UCSD-AML1 (cell line): ENCODE measurements at regions not wholly inside any gene's neighbourhood (a gene's known extent, or its start where the extent isn't known, plus 50 kb on each side); places are given as distances from the start of the nearest gene placed in this dataset.
"Not testable (repeated sequence)": the region's sequence is repeated elsewhere in the genome, so short reads cannot be mapped to it uniquely, and the experiment has no call there.

ENCODE experiments used
- DNase-seq: peaks from one replicate; lab custom pipeline; 2025; ENCODE audit not compliant: unreplicated experiment; lab: John Stamatoyannopoulos, UW

DNA sequence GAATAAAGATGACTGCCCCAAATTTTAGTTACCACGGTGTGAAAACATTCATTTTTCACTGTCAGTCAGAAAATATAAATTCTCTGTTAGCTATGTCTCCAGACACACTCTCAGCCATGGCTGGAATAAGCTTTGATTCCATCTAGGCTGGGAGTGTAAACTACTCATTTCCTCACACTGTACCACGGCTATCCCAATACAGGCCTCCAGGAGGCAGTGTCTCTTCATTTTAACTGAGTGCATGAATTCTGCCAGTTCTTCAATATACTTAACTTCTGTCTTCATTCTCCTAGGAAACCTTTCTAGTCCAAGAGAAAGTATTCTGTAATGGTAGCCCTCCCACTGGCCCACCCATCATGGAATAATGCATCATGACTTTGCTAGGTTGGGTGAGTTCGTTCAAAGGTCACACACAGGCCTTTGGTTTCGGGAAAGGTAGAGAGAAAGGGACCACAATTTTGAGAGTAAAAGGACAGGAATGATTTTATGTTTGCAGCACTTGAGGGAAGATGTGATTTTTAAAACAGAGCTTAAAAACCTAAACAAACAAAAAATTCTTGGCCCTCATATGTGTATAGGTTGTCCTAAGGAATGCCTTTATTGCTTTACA lies 381.1 kb downstream of the SEC23A start:
- peak; percentile 64 for DNase-seq

DNA sequence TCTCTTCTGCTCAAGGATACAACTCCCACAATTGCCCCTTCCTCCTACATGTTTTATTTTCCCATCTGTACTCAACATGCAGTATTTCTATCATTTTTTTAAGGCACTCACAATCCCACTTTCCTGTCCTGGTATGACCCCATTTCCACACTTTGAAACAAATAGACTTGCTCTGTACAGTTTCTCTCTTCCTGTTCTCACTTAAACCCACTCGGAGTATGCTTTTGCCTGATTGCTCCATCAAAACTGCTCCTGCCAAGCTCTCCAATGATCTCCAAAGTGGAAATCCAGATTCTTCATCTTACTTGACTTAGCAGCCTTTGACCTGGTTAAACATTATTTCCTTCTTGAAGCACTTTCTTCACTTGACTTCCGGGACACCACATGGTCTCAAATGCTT lies 384.5 kb downstream of the SEC23A start:
- DNase-seq: no peak

DNA sequence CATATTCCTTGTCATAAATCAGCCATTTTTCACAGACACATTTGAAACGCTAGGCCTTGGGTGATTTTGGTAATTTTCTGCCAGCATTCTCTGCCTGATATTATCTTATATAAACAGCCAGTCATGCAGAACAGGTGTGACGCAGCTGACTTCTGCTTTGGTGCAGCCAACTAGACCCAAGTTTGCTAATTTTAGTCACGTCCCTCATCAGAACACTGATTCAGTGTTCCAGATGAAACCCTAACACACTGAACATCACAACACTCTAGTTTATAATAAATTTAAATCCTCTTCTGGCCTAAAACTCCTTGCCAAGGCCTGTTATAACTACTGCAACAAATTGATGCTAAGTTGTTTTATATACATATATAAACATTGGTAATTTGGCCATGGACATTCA lies 386.1 kb downstream of the SEC23A start:
- DNase-seq: no peak

DNA sequence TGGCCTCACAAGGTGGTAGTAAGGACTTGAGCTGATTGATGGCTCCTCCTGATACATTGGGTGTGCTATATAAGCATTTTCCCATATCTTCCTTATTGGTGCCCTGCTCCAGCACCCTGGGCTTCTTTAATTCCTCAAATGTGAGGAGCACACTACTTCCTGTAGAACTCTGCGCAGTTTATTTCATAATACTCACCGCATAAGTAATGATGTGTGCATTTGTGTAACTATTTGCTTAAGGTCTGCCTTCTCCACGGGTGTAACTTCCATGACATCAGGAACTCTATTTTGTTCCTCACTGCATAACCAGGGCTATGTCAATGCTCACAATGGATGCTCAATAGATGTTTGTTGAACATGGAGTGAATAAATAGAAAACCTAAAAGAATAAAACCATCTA lies 392.2 kb downstream of the SEC23A start:
- DNase-seq: no peak

DNA sequence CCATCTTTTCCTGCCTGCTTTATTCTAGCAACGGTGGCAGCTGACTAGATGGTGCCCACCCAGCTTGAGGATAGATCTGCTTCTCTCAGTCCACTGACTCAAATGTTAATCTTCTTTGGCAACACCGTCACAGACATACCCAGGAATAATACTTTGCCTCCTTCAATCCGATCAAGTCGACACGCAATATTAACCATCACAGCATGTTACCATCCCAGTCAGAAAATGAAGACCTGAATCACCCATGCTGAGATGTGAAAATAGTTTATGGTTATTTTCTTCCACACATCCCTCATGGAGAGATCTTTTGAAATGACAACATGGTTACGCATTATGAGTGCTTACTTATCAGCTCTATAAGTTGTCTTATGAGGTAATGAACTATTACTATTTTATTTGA lies 392.8 kb downstream of the SEC23A start:
- no peak for DNase-seq

DNA sequence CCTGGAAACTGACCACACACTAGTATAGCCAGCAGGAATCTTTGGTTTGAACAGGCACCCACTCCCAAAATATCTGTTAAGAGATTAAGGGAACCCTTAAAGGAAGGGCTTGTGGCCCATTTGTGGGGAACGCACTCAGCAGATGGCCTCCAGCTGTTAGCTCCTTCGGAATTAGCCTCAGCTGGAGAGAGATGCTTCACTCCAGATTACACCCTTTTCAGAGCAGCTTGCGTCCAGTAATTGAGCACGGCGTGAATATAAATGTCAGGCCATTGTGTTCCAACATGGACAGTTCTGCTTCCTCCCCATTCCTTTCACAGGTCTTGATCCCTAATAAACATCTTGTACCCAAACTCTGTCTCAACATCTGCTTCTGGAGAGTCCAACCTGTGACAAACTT lies 397.8 kb downstream of the SEC23A start:
- no peak for DNase-seq

DNA sequence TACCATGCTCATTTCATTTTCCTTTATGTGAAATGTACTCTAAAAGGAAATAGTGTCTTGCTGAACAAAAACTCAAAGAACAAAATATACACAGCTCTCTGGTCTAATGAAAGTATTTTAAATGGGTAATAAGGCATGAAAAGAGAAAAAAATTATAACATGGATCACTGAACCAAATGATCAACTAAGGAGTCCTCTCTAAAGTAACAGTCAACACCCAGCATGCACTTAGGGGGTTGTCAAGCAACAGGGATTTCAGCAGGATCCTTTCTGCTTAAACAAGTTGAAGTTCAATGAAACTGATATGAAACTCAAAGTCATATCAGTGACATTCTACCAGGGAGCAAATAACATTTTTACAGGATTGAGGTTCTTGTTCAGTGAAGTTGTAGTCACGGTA lies 398.8 kb downstream of the SEC23A start:
- no peak for DNase-seq

DNA sequence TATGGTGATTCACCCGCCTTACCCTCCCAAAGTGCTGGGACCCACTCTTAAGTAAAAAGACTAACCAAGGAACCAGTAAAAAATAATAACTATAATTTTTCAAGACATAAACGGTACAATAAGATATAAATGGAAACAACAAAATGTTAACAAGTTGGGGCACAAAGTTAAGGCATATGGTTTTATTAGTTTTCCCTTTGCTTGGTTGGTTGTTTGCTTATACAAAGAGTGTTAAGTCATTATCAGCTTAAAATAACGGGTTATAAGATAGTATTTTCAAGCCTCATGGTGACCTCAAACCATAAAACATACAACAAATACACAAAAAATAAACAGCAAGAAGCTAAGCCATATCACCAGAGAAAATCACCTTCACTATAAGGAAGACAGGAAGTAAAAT lies 406.1 kb downstream of the SEC23A start:
- no peak for DNase-seq

DNA sequence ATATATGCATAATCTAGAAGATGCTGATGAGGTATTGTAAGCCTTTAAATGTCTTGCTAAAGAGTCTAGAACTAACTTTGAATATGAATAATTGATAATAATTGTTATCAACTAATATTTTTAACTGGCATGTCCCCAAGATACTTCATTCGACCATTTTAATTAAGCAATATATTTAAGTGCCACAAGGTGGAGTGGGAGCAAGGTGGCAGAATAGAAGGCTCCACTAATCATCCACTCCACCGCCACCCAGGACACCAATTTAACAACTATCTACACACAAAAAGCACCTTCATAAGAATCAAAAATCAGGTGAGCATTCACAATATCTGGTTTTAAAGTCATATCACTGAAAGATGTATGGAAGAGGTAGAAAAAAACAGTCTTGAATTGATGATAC lies 409.6 kb downstream of the SEC23A start:
- no peak for DNase-seq

DNA sequence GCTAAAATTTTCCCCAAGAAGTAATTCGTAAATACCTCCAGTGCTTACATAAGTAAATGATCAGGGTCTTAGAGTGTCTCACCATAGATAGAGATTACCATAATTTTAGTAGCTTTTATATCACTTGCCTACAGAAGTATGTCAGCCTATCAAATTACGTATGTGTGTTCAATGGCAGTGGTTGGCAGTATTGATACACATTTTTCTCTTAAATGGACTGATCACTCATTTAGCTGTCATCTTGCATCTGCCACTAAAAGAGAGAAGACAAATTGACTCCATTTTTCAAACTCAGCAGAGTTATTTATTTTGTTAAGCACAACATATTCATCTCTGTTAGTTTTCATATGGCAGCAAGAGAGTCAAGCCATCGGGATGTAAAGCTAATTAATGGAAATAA lies 413.1 kb upstream of the CLEC14A start:
- DNase-seq: no peak

DNA sequence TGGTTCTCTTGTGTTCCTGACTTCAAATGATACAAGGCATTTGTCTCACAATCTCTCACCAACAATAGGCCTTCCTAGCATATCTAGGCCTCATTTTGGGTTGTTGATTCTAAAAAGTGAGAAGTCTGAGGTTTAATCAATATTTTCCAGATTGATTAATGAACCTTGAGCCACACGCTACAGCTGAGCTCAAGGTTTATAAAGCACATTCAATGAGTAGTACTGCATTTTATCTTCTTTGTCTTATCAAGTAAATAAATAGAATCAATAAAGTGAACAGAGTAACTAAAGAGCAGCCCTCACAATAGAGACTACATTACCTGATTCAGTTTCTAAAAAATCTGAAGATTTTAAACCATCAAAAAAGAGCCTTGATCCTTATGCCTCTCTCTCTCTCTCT lies 407.5 kb upstream of the CLEC14A start:
- DNase-seq: no peak

DNA sequence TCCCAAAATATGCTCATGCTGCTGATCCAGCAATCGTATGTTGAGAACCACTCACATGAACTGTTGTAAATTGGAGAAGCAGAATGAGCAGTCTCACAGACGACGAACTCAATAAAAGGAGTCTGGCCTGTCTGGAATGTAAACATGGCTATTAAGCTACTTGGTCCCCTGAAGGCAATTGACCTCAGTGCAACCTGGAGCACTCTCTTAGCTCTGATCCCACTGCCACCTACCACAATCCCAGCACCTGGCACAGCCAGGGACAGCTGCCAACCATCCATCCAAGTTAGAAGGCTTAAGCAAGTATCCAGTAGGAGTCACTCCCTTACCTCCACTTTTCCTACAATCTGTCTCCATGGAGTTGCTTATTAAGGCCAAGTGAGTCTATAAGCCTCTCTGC lies 406.9 kb upstream of the CLEC14A start:
- DNase-seq: no peak

DNA sequence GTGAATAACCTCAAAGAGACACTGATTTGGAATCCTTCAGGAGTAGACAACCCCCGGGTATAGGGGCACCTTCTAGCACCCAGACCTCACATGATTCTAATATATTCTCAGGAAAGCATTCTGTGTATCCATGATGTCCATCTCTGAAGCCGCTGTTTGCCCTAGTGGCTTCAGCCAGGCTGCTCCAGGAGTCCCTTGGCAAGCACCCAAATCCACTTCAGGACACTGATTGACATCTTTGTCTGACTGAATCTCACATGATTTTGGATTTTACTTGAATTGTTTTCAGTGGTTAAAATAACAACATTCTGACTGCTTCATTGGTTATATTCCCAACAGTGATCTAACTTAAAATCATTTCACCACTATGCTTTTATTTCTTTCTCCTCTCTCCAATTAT lies 390.5 kb upstream of the CLEC14A start:
- DNase-seq: no peak

DNA sequence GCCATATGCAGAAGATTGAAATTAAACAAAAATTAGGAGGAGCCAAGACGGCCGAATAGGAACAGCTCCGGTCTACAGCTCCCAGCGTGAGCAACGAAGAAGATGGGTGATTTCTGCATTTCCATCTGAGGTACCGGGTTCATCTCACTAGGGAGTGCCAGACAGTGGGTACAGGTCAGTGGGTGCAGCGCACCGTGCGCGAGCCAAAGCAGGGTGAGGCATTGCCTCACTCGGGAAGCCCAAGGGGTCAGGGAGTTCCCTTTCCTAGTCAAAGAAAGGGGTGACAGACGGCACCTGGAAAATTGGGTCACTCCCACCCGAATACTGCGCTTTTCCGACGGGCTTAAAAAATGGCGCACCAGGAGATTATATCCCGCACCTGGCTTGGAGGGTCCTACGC lies 379.0 kb upstream of the CLEC14A start:
- not testable (repeated sequence) for DNase-seq

DNA sequence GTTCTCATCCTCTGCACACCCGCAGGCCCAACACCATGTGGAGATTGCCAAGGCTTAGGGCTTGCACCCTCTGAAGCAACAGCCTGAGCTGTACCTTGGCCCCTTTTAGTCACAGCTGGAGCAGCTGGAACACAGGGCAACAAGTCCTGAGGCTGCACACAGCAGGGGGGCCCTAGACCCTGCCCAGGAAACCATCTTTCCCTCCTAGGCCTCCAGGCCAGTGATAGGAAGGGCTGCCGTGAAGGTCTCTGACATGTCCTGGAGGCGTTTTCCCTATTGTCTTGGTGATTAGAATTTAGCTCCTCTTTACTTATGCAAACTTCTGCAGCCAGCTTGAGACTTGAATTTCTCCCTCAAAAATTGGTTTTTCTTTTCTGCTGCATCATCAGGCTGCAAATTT lies 373.5 kb upstream of the CLEC14A start:
- DNase-seq: no peak

DNA sequence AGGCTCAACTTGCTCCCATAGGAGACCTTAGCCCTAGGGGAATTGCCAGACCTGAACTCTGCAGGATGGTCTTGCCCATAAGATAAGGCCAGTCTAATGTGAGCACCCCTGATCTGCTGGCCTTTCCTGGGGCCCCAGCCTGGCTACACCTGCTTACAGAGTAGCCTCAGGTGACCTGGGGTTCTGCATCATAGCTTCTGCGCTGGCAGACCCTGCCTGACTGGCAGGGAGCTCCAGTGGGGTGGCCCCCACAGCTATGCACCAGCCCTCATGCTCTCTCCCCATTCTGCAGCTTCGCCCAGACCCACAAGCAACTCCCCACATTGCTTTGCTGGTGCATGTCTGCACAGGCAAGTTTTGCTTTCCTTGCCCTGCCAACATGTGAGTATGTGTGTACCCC lies 371.3 kb upstream of the CLEC14A start:
- no peak for DNase-seq

DNA sequence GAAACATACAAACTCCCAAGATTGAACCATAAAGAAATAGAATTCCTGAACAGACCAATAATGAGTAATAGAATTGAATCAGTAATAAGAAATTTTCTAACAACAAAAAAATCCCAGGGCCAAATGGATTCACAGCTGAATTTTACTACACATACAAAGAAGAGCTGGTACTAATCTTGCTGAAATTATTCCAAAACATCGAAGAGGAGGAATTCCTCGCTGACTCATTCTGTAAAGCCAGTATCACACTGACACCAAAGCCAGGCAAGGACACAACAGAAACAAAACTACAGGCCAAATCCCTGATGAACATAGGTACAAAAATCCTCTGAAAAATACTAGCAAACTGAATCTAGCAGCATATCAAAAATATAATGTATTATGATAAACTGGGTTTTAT lies 367.8 kb upstream of the CLEC14A start:
- no peak for DNase-seq

DNA sequence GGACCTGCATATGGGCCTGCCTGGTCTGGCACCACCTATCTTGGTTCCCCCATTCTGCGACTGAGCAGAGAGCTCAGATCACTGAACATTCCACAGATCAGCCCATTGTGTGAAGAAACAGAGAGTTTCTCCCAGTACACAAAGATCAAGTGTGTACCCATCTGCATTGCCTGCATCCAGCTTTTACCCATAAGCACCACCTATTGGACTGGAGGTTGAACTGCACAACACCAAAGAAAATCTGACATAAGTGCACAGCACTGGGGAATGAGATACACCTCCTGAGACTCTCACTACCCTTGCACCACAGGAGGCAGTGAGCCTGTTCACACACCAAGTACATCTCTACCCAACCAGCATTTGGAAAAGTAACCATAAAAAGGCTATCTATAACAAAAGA lies 362.6 kb upstream of the CLEC14A start:
- DNase-seq: no peak

DNA sequence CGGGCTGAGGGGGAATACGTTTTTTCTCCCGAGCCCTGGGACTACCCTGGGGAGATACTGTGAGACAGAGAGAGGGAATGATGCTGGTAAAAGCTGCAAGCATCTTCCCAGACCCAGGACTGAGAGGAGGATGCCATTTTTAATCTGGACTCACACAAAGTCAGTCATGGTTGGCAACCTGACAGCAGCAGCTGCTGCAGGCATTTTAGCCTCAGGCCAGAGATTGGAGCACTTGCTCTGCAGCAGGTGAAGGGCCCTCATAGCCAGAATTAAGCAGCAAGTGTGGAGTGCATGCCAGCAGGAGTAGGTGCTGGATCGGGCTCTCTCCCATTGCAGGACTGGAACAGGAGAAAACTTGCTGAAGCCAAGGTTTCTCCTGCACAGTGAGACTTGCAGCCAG lies 361.1 kb upstream of the CLEC14A start:
- no peak for DNase-seq

DNA sequence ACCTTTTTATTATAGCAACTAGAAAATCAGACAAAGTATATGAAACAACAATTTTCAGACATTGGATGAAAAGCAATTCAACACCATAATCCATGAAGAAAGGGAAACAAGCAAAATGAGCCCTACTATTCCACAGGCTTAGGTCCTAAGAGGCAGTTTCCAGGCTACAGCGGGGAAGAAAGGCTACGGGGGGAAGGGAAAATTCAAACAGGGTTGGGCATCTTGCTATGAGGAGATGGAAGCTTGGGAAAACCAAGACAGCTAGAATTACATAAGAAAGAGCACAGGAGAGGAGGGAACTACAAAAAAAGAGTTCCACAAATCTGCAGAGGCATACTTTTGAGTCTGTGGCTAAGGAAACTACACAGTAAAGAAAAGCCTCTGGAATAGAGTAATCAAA lies 356.0 kb upstream of the CLEC14A start:
- no peak for DNase-seq

DNA sequence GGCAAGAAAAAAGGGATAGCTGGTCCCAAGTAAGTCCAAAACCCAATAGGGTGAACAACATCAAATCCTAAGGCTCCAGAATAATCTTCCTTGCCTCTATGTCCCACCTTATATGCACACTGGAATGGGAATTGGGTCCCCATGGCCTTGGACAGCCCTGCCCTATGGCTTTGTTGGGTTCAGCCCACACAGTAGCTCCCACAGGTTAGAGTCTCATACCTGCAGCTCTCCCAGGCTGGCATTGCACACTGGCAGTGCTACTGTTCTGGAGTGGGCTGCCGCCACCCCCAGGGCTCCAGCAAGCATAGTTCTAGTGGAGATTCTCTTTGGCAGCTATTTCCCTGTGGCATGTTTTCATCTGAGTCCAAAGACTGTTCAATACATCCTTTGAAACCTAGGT lies 352.4 kb upstream of the CLEC14A start:
- DNase-seq: no peak

DNA sequence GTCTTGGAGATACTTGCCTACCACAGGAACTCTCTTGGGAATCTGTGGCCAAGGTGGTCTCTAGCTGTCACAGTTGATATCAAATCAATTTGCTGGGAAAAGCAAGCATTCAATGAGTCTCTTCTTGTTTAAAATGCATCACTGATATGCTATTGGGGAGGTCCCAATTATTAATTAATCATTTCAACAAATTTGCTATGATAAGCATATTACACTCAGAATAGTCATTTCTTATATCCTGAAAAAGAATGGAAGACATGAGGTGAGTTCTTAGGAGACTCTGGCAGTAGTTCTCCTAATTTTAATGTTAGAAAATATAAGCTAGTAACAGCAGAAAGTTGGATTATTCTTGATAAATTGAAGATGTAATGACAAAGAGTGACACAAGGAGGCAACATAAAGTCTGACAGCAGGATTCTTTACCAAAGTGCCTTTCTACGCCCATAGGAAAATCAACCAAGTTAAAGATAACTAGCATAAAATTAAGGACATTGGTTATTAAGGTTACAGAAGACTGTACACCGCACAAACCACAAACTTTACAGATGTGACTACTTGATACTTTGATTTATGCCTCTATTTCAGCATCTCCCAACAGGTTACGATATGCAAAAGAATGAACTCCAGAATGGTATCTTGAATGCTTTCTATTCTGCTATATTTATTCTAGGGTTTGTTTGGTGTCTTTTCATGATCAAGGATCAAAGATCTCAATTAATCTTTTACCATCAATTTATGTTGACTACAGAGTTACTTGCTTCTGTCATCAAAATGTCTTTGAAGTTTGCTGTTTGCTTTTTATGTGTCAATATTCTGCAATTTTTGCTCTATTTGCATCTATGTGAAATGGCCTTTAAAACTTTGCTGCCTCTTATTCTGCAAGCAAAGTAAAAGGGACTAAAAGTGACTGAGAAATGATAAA lies 349.6 kb upstream of the CLEC14A start:
- no peak for DNase-seq

DNA sequence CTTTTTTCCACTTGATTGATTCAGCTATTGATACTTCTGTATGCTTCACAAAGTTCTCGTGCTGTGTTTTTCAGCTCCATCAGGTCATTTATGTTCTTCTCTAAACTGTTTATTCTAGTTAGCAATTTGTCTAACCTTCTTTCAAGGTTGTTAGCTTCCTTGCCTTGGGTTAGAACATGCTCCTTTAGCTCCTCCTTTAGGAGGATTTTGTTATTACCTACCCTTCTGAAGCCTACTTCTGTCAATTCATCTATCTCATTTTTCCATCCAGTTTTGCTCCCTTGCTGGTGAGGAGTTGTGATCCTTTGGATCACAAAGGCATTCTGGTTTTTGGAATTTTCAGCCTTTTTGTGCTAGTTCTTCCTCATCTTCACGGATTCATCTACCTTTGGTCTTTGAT lies 344.7 kb upstream of the CLEC14A start:
- not testable (repeated sequence) for DNase-seq
